ENCODE measurements at regions not wholly inside any gene's neighbourhood (a gene's known extent, or its start where the extent isn't known, plus 50 kb on each side); places are given as distances from the start of the nearest gene placed in this dataset.

DNA sequence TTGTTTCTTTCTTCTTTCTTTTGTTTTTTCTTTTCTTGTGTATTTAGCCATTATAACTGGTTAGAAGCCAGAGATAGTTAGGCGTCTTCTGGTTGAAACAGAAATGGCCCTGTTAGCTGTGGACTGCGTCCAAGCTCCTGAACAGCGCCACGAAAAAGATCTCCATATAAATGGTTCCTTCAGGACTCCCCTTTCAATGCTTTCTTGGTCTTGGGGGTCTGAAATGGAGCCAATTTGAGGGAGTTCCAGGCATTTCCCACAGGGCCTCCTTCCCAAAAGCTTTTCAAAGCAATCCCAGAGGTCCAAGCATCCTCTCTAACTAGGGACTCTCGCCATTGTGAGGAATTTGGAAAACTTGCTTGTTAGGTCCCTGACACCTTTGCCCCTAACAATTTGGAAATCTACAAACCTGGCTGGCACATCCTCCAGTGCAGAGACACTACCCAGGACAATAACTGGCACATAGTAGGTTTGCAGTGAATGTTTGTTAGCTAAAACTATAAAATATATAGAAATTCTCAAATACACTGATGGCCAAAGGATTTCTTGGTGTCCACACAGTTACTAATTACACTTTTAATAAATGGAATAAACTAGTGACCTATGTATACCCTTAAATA lies 80.1 kb downstream of the MYCN start:
- TF ChIP-seq POLR2AphosphoS5 (IDR thresholded peaks at IDR 0.05; ENCODE audit: low read depth, low read length) (no peak), SIN3A (IDR thresholded peaks at IDR 0.05; ENCODE audit: borderline replicate concordance, insufficient read depth, low read length) (no peak), TAF1 (IDR thresholded peaks at IDR 0.05; ENCODE audit: borderline replicate concordance, insufficient read depth, low read length) (no peak), FOXP2 (optimal IDR thresholded peaks at IDR 0.05; ENCODE audit: borderline replicate concordance, extremely low read depth, extremely low read length, insufficient read depth) (no peak)
- TF ChIP-seq, protein P1, sequence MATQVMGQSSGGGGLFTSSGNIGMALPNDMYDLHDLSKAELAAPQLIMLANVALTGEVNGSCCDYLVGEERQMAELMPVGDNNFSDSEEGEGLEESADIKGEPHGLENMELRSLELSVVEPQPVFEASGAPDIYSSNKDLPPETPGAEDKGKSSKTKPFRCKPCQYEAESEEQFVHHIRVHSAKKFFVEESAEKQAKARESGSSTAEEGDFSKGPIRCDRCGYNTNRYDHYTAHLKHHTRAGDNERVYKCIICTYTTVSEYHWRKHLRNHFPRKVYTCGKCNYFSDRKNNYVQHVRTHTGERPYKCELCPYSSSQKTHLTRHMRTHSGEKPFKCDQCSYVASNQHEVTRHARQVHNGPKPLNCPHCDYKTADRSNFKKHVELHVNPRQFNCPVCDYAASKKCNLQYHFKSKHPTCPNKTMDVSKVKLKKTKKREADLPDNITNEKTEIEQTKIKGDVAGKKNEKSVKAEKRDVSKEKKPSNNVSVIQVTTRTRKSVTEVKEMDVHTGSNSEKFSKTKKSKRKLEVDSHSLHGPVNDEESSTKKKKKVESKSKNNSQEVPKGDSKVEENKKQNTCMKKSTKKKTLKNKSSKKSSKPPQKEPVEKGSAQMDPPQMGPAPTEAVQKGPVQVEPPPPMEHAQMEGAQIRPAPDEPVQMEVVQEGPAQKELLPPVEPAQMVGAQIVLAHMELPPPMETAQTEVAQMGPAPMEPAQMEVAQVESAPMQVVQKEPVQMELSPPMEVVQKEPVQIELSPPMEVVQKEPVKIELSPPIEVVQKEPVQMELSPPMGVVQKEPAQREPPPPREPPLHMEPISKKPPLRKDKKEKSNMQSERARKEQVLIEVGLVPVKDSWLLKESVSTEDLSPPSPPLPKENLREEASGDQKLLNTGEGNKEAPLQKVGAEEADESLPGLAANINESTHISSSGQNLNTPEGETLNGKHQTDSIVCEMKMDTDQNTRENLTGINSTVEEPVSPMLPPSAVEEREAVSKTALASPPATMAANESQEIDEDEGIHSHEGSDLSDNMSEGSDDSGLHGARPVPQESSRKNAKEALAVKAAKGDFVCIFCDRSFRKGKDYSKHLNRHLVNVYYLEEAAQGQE (IDR thresholded peaks at IDR 0.05; ENCODE audit: insufficient read depth in 1 of 2, low read depth in 2 of 2, low read length in 2 of 2), result no peak

DNA sequence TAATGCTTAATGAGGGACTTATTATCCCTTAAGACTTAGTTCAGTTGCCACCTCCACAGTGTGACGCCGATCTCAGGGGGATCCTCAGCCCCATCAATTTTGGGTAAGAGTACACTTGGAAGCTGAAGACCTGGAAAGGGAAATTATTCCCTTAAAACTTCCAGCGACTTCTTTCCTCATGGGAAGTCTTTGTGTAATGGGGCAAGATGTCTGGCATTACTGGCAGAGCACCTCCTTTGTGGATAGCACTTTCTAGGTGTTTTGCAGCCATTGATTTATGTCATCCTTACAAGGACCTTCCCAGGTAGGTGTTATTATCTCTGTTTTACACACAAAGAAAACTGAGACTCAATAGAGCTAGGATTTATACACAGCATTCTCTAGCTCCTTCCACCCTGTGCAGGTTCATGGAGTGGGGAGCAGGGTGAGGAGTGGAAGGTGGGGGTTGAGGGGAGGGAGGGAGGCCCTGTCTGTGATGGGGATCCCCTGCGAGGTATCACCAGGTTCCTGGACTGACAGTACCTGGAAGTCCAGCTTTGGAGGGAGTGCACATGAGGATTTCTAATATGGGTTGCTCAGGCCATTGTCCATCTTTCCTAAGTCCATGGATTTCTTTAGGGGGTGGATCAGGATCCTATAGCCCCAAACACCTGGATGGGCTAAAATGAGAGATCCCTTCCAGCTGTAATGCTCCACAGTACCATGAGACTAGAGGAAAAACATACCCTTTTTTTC lies 79.4 kb downstream of the MYCN start:
- TF ChIP-seq, protein P1 (IDR thresholded peaks at IDR 0.05; ENCODE audit: insufficient read depth in 1 of 2, low read depth in 2 of 2, low read length in 2 of 2), result no peak
- no peak for TF ChIP-seq TAF1 (IDR thresholded peaks at IDR 0.05; ENCODE audit: borderline replicate concordance, insufficient read depth, low read length)
- no peak for TF ChIP-seq POLR2AphosphoS5 (IDR thresholded peaks at IDR 0.05; ENCODE audit: low read depth, low read length)
- TF ChIP-seq SIN3A (IDR thresholded peaks at IDR 0.05; ENCODE audit: borderline replicate concordance, insufficient read depth, low read length), result no peak
- no peak for TF ChIP-seq FOXP2 (optimal IDR thresholded peaks at IDR 0.05; ENCODE audit: borderline replicate concordance, extremely low read depth, extremely low read length, insufficient read depth)

DNA sequence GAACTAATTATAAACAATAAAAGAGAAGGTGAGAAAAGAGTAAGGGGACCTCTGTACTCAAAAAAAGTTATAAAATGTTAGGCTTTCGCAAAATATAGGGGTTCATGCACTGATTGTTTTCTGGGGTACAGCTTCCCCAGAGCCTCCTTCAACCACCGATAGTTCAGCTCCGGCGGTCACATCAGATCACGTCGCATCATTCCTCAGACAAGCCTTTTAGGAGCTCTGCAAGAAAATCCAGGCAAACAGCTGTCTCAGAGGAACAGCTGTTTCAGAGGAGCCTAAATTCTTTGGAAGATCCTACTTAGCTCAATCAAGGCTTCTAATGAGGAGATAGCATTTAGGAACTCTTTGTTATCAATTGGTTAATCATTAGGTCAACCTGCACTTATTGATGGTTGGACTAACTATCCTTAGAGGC lies 78.7 kb downstream of the MYCN start:
- TF ChIP-seq, protein P1 (IDR thresholded peaks at IDR 0.05; ENCODE audit: insufficient read depth in 1 of 2, low read depth in 2 of 2, low read length in 2 of 2), result no peak
- no peak for TF ChIP-seq SIN3A (IDR thresholded peaks at IDR 0.05; ENCODE audit: borderline replicate concordance, insufficient read depth, low read length)
- TF ChIP-seq FOXP2 (optimal IDR thresholded peaks at IDR 0.05; ENCODE audit: borderline replicate concordance, extremely low read depth, extremely low read length, insufficient read depth), result no peak
- no peak for TF ChIP-seq POLR2AphosphoS5 (IDR thresholded peaks at IDR 0.05; ENCODE audit: low read depth, low read length)
- TF ChIP-seq TAF1 (IDR thresholded peaks at IDR 0.05; ENCODE audit: borderline replicate concordance, insufficient read depth, low read length), result no peak

DNA sequence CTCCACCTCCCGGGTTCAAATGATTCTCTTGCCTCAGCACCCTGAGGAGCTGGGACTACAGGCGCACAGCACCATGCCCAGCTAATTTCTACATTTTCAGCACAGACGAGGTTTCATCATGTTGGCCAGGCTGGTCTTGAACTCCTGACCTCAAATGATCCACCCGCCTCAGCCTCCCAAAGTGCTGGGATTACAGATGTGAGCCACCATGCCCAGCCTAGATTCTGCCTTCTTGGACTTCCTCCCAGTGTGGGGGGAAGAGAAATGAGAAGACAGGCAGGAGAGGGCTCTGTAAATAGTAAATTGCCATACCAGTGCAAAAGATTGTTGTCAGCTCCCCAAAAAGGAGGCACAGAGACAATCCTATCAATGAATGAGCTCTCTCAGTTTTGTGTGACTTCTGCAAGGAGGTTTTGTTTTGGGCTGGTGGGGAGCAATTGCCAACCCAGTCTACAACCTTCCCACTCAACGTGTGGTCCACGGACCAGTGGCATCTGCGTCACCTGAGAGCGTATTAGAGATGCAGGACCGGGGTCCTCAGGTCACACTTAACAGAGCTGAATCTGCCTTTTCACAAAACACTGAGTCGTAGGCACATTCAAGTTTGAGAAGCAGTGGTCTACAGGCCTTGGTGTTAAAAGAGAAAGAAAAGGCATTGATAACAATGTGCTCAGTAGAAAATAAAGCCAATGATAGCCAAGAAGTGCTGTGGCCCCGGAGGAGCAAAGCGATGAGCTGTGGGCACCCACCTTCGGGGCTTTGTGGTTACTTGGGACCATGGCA lies 78.1 kb downstream of the MYCN start:
- TF ChIP-seq SIN3A (IDR thresholded peaks at IDR 0.05; ENCODE audit: borderline replicate concordance, insufficient read depth, low read length) (no peak), POLR2AphosphoS5 (IDR thresholded peaks at IDR 0.05; ENCODE audit: low read depth, low read length) (no peak), FOXP2 (optimal IDR thresholded peaks at IDR 0.05; ENCODE audit: borderline replicate concordance, extremely low read depth, extremely low read length, insufficient read depth) (no peak), TAF1 (IDR thresholded peaks at IDR 0.05; ENCODE audit: borderline replicate concordance, insufficient read depth, low read length) (no peak)
- TF ChIP-seq, protein P1 (IDR thresholded peaks at IDR 0.05; ENCODE audit: insufficient read depth in 1 of 2, low read depth in 2 of 2, low read length in 2 of 2), result no peak
